H1 (cell line): ENCODE measurements at regions not wholly inside any gene's neighbourhood (a gene's known extent, or its start where the extent isn't known, plus 50 kb on each side); places are given as distances from the start of the nearest gene placed in this dataset.

Experiments used
- CTCF ChIA-PET: fragments of 300-600 bp; sonication (Branson Sonifier 250); formaldehyde crosslinking; loops from one replicate; lab custom pipeline; 2021; ENCODE audit not compliant: partially characterized antibody; lab: Charles Lee
- POLR2A ChIA-PET: fragments of 300-600 bp; sonication (Branson Sonifier 250); formaldehyde crosslinking; loops from one replicate; lab custom pipeline; 2021; ENCODE audit warnings: inconsistent platforms; ENCODE audit not compliant: partially characterized antibody; lab: Charles Lee
- DNase-seq, 2 experiments: peaks; one replicate each; pipeline versions ENCODE4 v3.0.0 to v3.0.0-alpha.2; 2010 to 2022; ENCODE audit warnings: low spot score in 2 of 2, low read depth in 1 of 2, mixed read lengths in 1 of 2
- FAIRE-seq: peaks from 2 replicates; lab custom pipeline; 2011; peaks lifted over from hg19 to GRCh38; lab: Jason Lieb, UNC
- H2AFZ ChIP-seq: 2 replicates; pipeline ENCODE4 v1.8.1; 2012; ENCODE audit warnings: low read length, inconsistent platforms
- H2AK5ac ChIP-seq: 2 replicates; pipeline ENCODE4 v1.6.1; 2013; ENCODE audit warnings: low read depth, low read length
- H2BK120ac ChIP-seq: replicated peaks from 2 replicates; pipeline ENCODE3; 2013; ENCODE audit warnings: low read depth, low read length, inconsistent platforms
- H2BK12ac ChIP-seq: 2 replicates; pipeline ENCODE4 v1.6.1; 2013; ENCODE audit warnings: low read depth, low read length
- H2BK15ac ChIP-seq: 2 replicates; pipeline ENCODE4 v1.6.1; 2013; ENCODE audit warnings: low read length
- H2BK20ac ChIP-seq: 2 replicates; pipeline ENCODE4 v1.6.1; 2013; ENCODE audit warnings: low read length
- H2BK5ac ChIP-seq: 2 replicates; pipeline ENCODE4 v1.6.1; 2013; ENCODE audit warnings: low read depth, low read length
- H3K14ac ChIP-seq: 2 replicates; pipeline ENCODE4 v1.6.1; 2013; ENCODE audit warnings: inconsistent platforms; ENCODE audit not compliant: insufficient read length
- H3K18ac ChIP-seq: 2 replicates; pipeline ENCODE4 v1.6.1; 2013; ENCODE audit warnings: low read length; ENCODE audit errors: extremely low read depth
- H3K23ac ChIP-seq: 2 replicates; pipeline ENCODE4 v1.6.1; 2013; ENCODE audit warnings: inconsistent platforms; ENCODE audit not compliant: insufficient read length
- H3K23me2 ChIP-seq: 2 replicates; pipeline ENCODE4 v1.6.1; 2013; ENCODE audit warnings: low read depth, low read length
- H3K27ac ChIP-seq: 2 replicates; pipeline ENCODE4 v1.6.1; 2011; ENCODE audit warnings: low read depth, low read length, inconsistent platforms
- H3K27me3 ChIP-seq, 4 experiments: replicated peaks in 1 of 4; 1 replicate in 1 of 4; 2 replicates in 3 of 4; pipeline versions ENCODE4 v1.6.1 to v1.8.1; 2011 to 2013; ENCODE audit warnings: low read length in 3 of 4, mild to moderate bottlenecking in 3 of 4, inconsistent platforms in 2 of 4, mixed read lengths in 2 of 4, moderate library complexity in 1 of 4; ENCODE audit not compliant: control insufficient read depth in 3 of 4, insufficient read depth in 3 of 4; ENCODE audit errors: extremely low read depth in 1 of 4
- H3K36me3 ChIP-seq, 4 experiments: 2 replicates each; pipeline versions ENCODE4 v1.6.1 to v1.8.1; 2011 to 2013; ENCODE audit warnings: mild to moderate bottlenecking in 4 of 4, low read length in 3 of 4, moderate library complexity in 2 of 4, control low read depth in 1 of 4, inconsistent platforms in 1 of 4; ENCODE audit not compliant: insufficient read depth in 4 of 4, control insufficient read depth in 2 of 4
- H3K4ac ChIP-seq: replicated peaks from 2 replicates; pipeline ENCODE3; 2013; ENCODE audit warnings: low read length, low read depth, mixed read lengths, inconsistent platforms; ENCODE audit not compliant: insufficient read length
- H3K4me1 ChIP-seq, 4 experiments: replicated peaks in 1 of 4; 1 replicate in 1 of 4; 2 replicates in 3 of 4; pipeline versions ENCODE4 v1.6.1 to v1.8.1; 2011 to 2013; ENCODE audit warnings: low read length in 3 of 4, inconsistent platforms in 2 of 4, mixed read lengths in 1 of 4; ENCODE audit not compliant: insufficient read depth in 4 of 4, control insufficient read depth in 3 of 4
- H3K4me2 ChIP-seq, 2 experiments: 2 replicates each; pipeline versions ENCODE4 v1.6.1 to v1.8.1; 2011 to 2013; ENCODE audit warnings: low read depth in 2 of 2, low read length in 2 of 2, control low read depth in 1 of 2, inconsistent platforms in 1 of 2, mild to moderate bottlenecking in 1 of 2; ENCODE audit not compliant: insufficient read depth in 1 of 2
- H3K4me3 ChIP-seq, 4 experiments: fragments of 200-600, 300-600 bp in 1 of 4; sonication (generic), shearing (Covaris generic), sonication (Bioruptor Twin) in 1 of 4; 2 replicates each; pipeline versions ENCODE4 v1.5.1 to v1.8.1; 2011 to 2016; ENCODE audit warnings: low read length in 4 of 4, low read depth in 3 of 4, control low read depth in 2 of 4, inconsistent platforms in 2 of 4, mild to moderate bottlenecking in 2 of 4, mixed read lengths in 1 of 4, moderate library complexity in 1 of 4; ENCODE audit not compliant: insufficient read depth in 2 of 4; ENCODE audit errors: extremely low read depth in 1 of 4
- H3K56ac ChIP-seq: replicated peaks from 2 replicates; pipeline ENCODE3; 2013; ENCODE audit warnings: low read depth, mild to moderate bottlenecking, mixed read lengths, low read length, inconsistent platforms; ENCODE audit not compliant: insufficient read length
- H3K79me1 ChIP-seq: 2 replicates; pipeline ENCODE4 v1.6.1; 2013; ENCODE audit warnings: low read depth, low read length, control low read depth
- H3K79me2 ChIP-seq, 2 experiments: 2 replicates each; pipeline versions ENCODE4 v1.6.1 to v1.8.1; 2012 to 2013; ENCODE audit warnings: low read length in 2 of 2, mild to moderate bottlenecking in 2 of 2, inconsistent platforms in 1 of 2; ENCODE audit not compliant: insufficient read depth in 2 of 2, control insufficient read depth in 1 of 2
- H3K9ac ChIP-seq, 4 experiments: replicated peaks in 1 of 4; 1 replicate in 1 of 4; 2 replicates in 3 of 4; pipeline versions ENCODE4 v1.6.1 to v1.8.1; 2011 to 2013; ENCODE audit warnings: low read depth in 3 of 4, low read length in 3 of 4, control low read depth in 2 of 4, mild to moderate bottlenecking in 2 of 4, moderate library complexity in 2 of 4, inconsistent platforms in 1 of 4; ENCODE audit errors: extremely low read depth in 1 of 4
- H3K9me3 ChIP-seq, 2 experiments: 2 replicates each; pipeline versions ENCODE4 v1.6.1 to v1.8.1; 2012 to 2013; ENCODE audit warnings: mild to moderate bottlenecking in 2 of 2, moderate library complexity in 2 of 2, control low read depth in 1 of 2, inconsistent platforms in 1 of 2, low read depth in 1 of 2, low read length in 1 of 2, mixed read lengths in 1 of 2; ENCODE audit not compliant: insufficient read depth in 2 of 2
- H4K20me1 ChIP-seq, 2 experiments: replicated peaks in 1 of 2; 2 replicates each; pipeline versions ENCODE3 to v1.8.1; 2011 to 2013; ENCODE audit warnings: inconsistent platforms in 2 of 2, low read length in 2 of 2, mild to moderate bottlenecking in 1 of 2; ENCODE audit not compliant: insufficient read depth in 2 of 2, control insufficient read depth in 1 of 2
- H4K5ac ChIP-seq: 2 replicates; pipeline ENCODE4 v1.6.1; 2013; ENCODE audit warnings: low read length, low read depth, mixed read lengths, inconsistent platforms; ENCODE audit not compliant: insufficient read length
- H4K8ac ChIP-seq: 2 replicates; pipeline ENCODE4 v1.8.0; 2013; ENCODE audit warnings: mild to moderate bottlenecking, moderate library complexity, low read length, inconsistent platforms; ENCODE audit not compliant: insufficient read depth; ENCODE audit errors: extremely low read depth
- H4K91ac ChIP-seq: replicated peaks from 2 replicates; pipeline ENCODE3; 2013; ENCODE audit warnings: low read length, mixed read lengths, inconsistent platforms; ENCODE audit not compliant: insufficient read length
- CREB1 ChIP-seq: IDR thresholded peaks from 2 replicates; pipeline ENCODE4 v1.6.1; 2012; ENCODE audit warnings: inconsistent platforms
- KDM5A ChIP-seq: fragments of 200-600 bp; IDR thresholded peaks from 2 replicates; pipeline ENCODE4 v1.7.1; 2012; ENCODE audit warnings: mild to moderate bottlenecking, low read length, inconsistent platforms, mixed read lengths
- PHF8 ChIP-seq: fragments of 200-600 bp; sonication (generic); conservative IDR thresholded peaks from 2 replicates; pipeline ENCODE4 v1.7.1; 2012; ENCODE audit warnings: low read depth, mild to moderate bottlenecking, inconsistent platforms, low read length, moderate library complexity
- SUZ12 ChIP-seq: fragments of 200-600 bp; sonication (generic); IDR thresholded peaks from 2 replicates; pipeline ENCODE4 v1.6.1; 2012; ENCODE audit warnings: mild to moderate bottlenecking, inconsistent platforms, low read length, moderate library complexity, mixed read lengths
- TAF1 ChIP-seq: IDR thresholded peaks from 2 replicates; pipeline ENCODE4 v1.6.1; 2011; ENCODE audit warnings: mild to moderate bottlenecking, low read depth, low read length
- WGBS, 2 experiments: shearing (Covaris generic) in 1 of 2; methylation state at CpG; one replicate each; pipeline versions ENCODE4 v1.1.6 to v1.1.7; 2013 to 2015; ENCODE audit warnings: low lambda C conversion rate in 2 of 2, mixed read lengths in 2 of 2, inconsistent platforms in 1 of 2, low coverage in 1 of 2, missing lambda C conversion rate in 1 of 2; ENCODE audit not compliant: insufficient replicate concordance in 2 of 2, insufficient coverage in 1 of 2, insufficient read length in 1 of 2; ENCODE audit errors: extremely low coverage in 1 of 2, missing lambda C conversion rate in 1 of 2; 5-methylcytosine and 5-hydroxymethylcytosine counted together

DNA sequence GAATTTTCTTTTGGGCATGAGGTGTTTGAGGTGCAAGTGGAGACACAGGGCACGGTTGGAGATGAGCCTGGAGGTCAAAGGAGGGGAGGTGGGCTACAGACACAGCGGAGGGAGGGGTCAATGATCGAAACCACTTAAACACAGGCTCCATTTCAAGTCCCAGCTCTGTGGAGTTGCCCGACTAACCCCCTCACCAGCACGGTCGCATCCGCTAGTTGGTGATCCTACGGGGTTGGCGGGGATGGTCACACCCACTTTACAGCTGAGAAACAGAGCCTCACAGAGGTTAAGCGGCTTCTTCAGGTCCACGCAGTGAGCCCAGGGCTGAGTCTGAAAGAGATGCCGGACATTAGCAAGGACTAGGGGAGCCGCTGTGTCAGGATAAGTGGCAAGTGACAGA is 60.1 kb upstream of the RUNX3 start:
- Histone ChIP-seq H2BK20ac (no peak overlapping the region), H3K36me3 (no peaks in the 10 kb centered on the region), H3K79me1 (no peaks in the 10 kb centered on the region), H2BK5ac (no peak overlapping the region), H4K91ac (no peak overlapping the region), H3K27me3 (no peaks in the 10 kb centered on the region), H3K23ac (no peak overlapping the region), H3K4me2 (no peak overlapping the region), H4K8ac (no peak overlapping the region), H2AFZ (peak overlapping the region; percentile 26; the same call in 1 of the 2 replicates), H3K18ac (no peak overlapping the region), H3K27ac (no peak overlapping the region), H3K23me2 (no peaks in the 10 kb centered on the region), H4K20me1 (no peaks in the 10 kb centered on the region), H4K5ac (no peak overlapping the region), H2BK120ac (no peak overlapping the region), H3K4me3 (no peak overlapping the region), H3K9me3 (no peaks in the 10 kb centered on the region), H3K4ac (no peak overlapping the region), H3K79me2 (no peaks in the 10 kb centered on the region), H3K14ac (no peak overlapping the region), H3K4me1 (0 out of 7 replicates have a peak, but pooled peaks cover 0 to 2% (median 0%) of the 10 kb centered on the region in 4 experiments), H2AK5ac (no peak overlapping the region), H2BK12ac (no peak overlapping the region), H3K9ac (no peak overlapping the region), H3K56ac (no peak overlapping the region), H2BK15ac (no peak overlapping the region)
- ChIA-PET CTCF (interaction anchor here (0.8 to 2.8 kb wide), 13 partner anchors 8 to 111 kb away, joined by 3 to 13 read pairs (median 6); no protein-coding TSS in a partner anchor), POLR2A (no interaction called here)
- FAIRE-seq = no peak
- DNase-seq = no peak
- WGBS, 2 experiments = 92% methylated on average over 13 of the region's 13 CpGs; no CpG with 5 or more reads in 1 of the 2 experiments
- no peak for TF ChIP-seq CREB1
- no peak for TF ChIP-seq TAF1
- TF ChIP-seq KDM5A = no peak
- 0 out of 2 replicates have a peak, but pooled peaks have one; percentile 7 for TF ChIP-seq PHF8
- TF ChIP-seq SUZ12 = no peak
